B cell (primary cell): ENCODE measurements at regions not wholly inside any gene's neighbourhood (a gene's known extent, or its start where the extent isn't known, plus 50 kb on each side); places are given as distances from the start of the nearest gene placed in this dataset.

Experiments
- CTCF ChIP-seq: fragments of 200-600 bp; IDR thresholded peaks from one replicate; pipeline ENCODE4 v1.8.0; 2022; ENCODE audit warnings: antibody characterized with exemption, mild to moderate bottlenecking
- EZH2 ChIP-seq: IDR thresholded peaks from 2 replicates; pipeline ENCODE4 v1.6.1; 2012; ENCODE audit warnings: borderline replicate concordance, low read depth, mild to moderate bottlenecking, moderate library complexity, low read length; ENCODE audit not compliant: insufficient read depth, poor library complexity, severe bottlenecking

GRCh38 chr11:70508231-70508480 is 109.8 kb downstream of the CTTN start:
- TF ChIP-seq CTCF (no peak), EZH2 (no peak)
